LNCAP (cell line): ENCODE measurements at regions not wholly inside any gene's neighbourhood (a gene's known extent, or its start where the extent isn't known, plus 50 kb on each side); places are given as distances from the start of the nearest gene placed in this dataset.

Experiments used
- TF ChIP-seq, protein P1 (sequence below): fragments of 450-650 bp; IDR thresholded peaks from 2 replicates; pipeline ENCODE4 v1.5.1; 2017; ENCODE audit warnings: mild to moderate bottlenecking

DNA sequence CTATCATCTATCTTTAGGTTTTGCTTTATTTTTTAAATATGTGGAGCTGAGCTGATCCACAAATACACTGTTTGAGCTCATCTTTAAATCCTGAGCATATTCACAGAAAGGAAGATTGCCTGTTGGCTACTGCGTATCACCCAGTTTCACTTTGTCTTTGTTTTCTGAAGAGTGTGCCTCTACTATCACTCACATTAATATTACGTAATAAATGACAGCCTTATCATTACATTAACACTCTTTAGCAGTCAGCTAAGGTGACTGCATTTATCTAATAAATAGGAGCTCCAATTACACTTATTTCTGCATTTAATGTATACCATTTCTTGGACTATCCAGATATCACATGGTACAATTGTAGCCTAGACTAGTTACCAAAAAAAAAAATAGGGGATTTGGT lies 511.7 kb downstream of the NR2F1-AS1 start:
- TF ChIP-seq, protein P1, sequence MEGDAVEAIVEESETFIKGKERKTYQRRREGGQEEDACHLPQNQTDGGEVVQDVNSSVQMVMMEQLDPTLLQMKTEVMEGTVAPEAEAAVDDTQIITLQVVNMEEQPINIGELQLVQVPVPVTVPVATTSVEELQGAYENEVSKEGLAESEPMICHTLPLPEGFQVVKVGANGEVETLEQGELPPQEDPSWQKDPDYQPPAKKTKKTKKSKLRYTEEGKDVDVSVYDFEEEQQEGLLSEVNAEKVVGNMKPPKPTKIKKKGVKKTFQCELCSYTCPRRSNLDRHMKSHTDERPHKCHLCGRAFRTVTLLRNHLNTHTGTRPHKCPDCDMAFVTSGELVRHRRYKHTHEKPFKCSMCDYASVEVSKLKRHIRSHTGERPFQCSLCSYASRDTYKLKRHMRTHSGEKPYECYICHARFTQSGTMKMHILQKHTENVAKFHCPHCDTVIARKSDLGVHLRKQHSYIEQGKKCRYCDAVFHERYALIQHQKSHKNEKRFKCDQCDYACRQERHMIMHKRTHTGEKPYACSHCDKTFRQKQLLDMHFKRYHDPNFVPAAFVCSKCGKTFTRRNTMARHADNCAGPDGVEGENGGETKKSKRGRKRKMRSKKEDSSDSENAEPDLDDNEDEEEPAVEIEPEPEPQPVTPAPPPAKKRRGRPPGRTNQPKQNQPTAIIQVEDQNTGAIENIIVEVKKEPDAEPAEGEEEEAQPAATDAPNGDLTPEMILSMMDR: no peak

DNA sequence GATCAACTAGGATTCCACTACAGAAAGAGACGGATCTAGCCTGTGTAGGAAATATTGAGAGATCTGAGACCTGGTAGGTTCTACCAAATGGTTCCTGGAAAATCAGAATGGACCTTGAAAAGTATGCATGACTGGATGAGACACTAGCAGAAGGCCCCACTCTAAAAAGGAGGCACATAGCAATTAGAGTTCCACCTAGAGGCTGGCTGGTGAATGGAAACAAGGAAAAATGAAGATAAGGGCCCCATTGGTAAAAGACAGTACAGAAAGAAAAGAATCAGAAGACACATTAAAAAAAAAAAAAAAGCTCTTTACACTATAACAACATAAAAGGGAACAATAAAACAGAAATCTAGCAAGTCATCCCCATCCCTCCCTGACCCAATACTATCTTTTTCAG lies 518.5 kb downstream of the NR2F1-AS1 start:
- TF ChIP-seq, protein P1: peak; percentile 52; the same call in 1 of the 2 replicates

DNA sequence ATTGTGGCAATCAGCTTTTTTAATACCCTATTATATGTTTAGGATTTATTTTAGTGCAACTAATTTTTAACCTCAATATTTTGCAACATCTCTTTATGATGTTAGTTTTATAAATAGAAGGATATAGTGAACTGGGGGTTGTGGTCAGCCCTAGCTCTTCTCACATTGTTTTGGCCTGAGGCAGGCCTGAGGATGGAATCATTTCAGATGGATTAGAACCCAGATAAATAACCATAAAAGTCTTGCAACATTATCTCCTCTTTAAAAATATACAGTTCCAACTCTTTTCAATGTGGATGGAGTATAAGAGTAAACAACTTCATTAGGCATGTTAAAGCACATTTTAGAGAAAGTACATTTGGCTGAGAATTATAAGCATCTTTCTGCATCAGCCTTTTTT lies 522.7 kb downstream of the NR2F1-AS1 start:
- TF ChIP-seq, protein P1: no peak

DNA sequence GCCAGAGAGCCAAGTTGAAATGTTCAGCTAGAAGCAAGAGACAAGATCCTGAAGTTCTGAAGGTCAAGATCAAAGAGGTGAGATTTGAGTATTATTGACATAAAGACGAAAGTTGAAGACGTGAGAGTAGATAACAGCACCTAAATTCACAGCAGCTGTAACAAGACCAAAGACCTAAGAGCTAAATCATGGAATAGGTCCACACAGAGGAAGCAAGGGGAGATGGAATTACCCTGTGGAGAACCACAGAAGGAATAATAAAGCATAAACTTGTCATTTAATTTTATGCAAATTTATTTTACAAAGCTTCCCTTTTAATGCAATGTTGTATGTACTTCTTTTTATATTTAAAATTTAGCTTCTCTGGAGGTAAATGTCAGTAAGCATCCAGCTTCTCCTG lies 523.7 kb downstream of the NR2F1-AS1 start:
- TF ChIP-seq, protein P1: no peak

DNA sequence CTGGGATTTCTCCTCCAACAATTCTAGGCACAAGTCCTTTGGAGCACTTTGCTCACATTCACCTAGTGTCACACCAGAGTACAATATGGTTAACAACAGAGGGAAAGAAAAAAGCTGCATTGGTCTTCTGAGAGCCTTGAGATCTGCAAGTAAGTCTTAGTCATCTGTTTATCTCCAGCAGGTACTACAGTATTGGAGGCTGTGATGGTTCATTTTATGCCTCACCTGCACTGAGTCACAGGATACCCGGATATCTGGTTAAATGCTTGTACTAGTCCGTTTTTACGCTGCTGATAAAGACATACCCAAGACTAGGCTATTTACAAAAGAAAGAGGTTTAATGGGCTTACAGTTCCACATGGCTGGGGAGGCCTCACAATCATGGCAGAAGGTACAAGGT lies 525.0 kb downstream of the NR2F1-AS1 start:
- TF ChIP-seq, protein P1: no peak

DNA sequence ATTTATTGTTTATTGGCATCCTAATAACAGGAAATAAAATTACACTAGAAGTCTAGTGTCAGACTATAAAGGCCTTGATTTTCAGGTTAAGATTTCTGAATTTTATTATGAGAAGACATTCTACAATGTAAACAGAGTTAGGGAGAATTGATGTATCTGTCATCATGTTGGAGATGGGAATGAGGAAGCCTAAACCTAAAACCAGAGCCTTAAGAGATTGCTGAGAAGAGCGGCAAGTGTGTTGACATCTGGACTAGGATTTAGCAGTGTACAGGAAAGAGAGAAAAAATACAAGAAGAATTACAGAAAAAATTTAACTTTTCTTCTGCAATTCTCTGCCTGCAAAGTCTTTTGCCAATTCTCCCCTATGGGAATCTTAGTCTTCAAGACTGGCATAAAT lies 525.5 kb downstream of the NR2F1-AS1 start:
- TF ChIP-seq, protein P1: no peak

DNA sequence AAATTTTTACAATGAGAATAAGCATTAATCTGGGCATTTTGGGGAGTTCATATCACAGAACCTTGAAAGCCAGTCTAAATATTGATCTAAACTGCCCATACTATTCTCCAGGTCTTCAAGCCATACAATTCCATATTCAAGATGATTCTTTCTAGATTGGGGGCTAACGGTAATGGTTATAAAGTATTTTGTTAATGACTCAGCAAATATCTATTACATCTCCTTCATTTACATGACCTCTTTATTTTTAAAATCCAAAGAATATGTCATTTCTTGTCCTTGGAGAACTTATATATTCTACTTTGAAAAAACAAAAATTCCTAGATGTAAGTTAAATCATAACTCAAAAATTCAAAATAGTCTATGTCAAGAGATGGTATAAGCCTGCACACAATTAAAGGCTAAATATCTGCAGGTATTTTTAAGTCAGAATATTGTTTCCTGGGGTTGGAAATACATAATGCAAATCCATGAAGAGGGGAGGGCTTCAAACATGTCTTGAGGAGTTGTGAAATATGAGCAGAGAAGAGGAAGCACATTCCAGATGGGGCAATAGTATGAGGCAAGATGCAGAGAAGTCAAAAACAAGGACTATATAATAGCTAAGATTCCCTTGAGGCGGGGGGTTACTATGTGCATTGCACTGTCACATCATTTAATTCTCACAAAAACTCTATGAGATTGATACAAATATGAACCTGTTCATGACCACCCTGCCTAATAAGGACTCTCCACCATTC lies 526.4 kb downstream of the NR2F1-AS1 start:
- TF ChIP-seq, protein P1: no peak

DNA sequence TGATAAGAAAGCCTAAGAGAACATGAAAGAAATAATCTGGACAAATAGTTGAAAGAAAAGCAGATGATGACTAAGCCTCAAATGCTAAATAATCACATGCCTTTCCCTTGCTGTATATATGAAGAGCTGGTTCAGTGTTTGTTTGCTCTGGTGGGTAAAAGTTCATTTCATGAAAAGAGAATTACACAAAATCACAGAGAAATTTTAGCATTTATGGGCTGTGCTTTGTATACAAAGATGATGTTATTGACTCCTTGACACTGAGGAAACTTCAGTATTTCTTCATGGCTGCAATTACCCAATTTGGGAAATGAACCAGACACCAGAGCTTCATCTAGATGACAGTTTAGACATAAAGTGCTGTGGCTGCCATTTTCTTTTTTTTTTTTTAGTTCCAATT lies 527.2 kb downstream of the NR2F1-AS1 start:
- TF ChIP-seq, protein P1: no peak
